Keratinocyte (primary cell): ENCODE measurements at regions not wholly inside any gene's neighbourhood (a gene's known extent, or its start where the extent isn't known, plus 50 kb on each side); places are given as distances from the start of the nearest gene placed in this dataset.

ENCODE experiments used
- EZH2 ChIP-seq: IDR thresholded peaks from one replicate; pipeline ENCODE4 v1.6.1; 2012; ENCODE audit warnings: inconsistent platforms, mild to moderate bottlenecking, low read length, moderate library complexity
- TF ChIP-seq, protein P1 (sequence below), 3 experiments: IDR thresholded peaks in 1 of 3; conservative IDR thresholded peaks in 1 of 3; optimal IDR thresholded peaks in 1 of 3; 2 replicates in 2 of 3; 3 replicates in 1 of 3; pipeline versions ENCODE3 to v1.5.1; 2011; ENCODE audit warnings: low read length in 3 of 3, mild to moderate bottlenecking in 3 of 3, moderate library complexity in 2 of 3, control low read depth in 1 of 3, inconsistent platforms in 1 of 3; ENCODE audit not compliant: insufficient read depth in 2 of 3; ENCODE audit errors: extremely low read depth in 1 of 3

DNA sequence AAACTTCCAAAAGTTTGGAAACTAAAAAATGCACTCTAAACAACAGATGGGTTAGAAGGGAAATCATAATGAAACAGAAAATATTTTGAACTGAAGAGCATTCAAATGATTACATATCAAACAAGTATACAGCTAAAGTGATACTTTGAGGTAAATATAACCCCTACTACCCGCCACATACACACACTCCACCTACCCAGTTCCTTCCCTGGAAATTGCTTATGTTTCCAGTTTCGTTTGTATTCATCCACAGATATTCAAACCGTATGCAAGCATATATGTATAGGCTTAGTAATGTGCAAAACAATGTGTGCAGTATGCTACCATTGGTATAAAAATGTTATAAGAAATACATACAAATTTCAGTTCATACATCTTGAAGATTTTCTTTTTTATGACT is 95.5 kb downstream of the SMIM20 start:
- TF ChIP-seq EZH2, result no peak
- TF ChIP-seq, protein P1, sequence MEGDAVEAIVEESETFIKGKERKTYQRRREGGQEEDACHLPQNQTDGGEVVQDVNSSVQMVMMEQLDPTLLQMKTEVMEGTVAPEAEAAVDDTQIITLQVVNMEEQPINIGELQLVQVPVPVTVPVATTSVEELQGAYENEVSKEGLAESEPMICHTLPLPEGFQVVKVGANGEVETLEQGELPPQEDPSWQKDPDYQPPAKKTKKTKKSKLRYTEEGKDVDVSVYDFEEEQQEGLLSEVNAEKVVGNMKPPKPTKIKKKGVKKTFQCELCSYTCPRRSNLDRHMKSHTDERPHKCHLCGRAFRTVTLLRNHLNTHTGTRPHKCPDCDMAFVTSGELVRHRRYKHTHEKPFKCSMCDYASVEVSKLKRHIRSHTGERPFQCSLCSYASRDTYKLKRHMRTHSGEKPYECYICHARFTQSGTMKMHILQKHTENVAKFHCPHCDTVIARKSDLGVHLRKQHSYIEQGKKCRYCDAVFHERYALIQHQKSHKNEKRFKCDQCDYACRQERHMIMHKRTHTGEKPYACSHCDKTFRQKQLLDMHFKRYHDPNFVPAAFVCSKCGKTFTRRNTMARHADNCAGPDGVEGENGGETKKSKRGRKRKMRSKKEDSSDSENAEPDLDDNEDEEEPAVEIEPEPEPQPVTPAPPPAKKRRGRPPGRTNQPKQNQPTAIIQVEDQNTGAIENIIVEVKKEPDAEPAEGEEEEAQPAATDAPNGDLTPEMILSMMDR (optimal IDR thresholded peaks at IDR 0.05 in 1 of 3, IDR thresholded peaks at IDR 0.05 in 1 of 3, conservative IDR thresholded peaks at IDR 0.05 in 1 of 3; ENCODE audit: extremely low read depth in 1 of 3, insufficient read depth in 2 of 3, low read length in 3 of 3), result no peak
